Mucosa of descending colon (tissue), 3 donors: ENCODE measurements at regions not wholly inside any gene's neighbourhood (a gene's known extent, or its start where the extent isn't known, plus 50 kb on each side); places are given as distances from the start of the nearest gene placed in this dataset.
"Not testable (repeated sequence)": the region's sequence is repeated elsewhere in the genome, so short reads cannot be mapped to it uniquely, and the experiment has no call there.

Experiments
- ATAC-seq: fragments of 200-7000 bp; cut with Tn5 transposase; one replicate; pipeline ENCODE4 v1.9.1; 2020; ENCODE audit warnings: mild to moderate bottlenecking, moderate library complexity
- DNase-seq, 3 donors: peaks; one replicate each; pipeline ENCODE4 v3.0.0-alpha.2; 2020
- H3K36me3 ChIP-seq: fragments of 200-600 bp; one replicate; pipeline ENCODE4 v1.8.0; 2021; ENCODE audit warnings: low read depth, mild to moderate bottlenecking
- H3K4me1 ChIP-seq: fragments of 200-600 bp; one replicate; pipeline ENCODE4 v1.8.0; 2021; ENCODE audit warnings: low read depth, mild to moderate bottlenecking
- H3K4me3 ChIP-seq: fragments of 200-600 bp; one replicate; pipeline ENCODE4 v1.8.0; 2021; ENCODE audit warnings: mild to moderate bottlenecking
- H3K9me3 ChIP-seq: fragments of 200-600 bp; one replicate; pipeline ENCODE4 v1.8.0; 2021; ENCODE audit warnings: mild to moderate bottlenecking
- CTCF ChIP-seq: fragments of 200-600 bp; IDR thresholded peaks from one replicate; pipeline ENCODE4 v1.8.0; 2022; ENCODE audit warnings: antibody characterized with exemption, mild to moderate bottlenecking
- intact Hi-C, 2 donors: fragments of 100-400 bp; cut with DNase I in 1 of 2; cut with micrococcal nuclease in 1 of 2; formaldehyde crosslinking; loops; one replicate each; pipeline versions ENCODE4 v1.11.0 to v1.11.1; 2022; cut with DNase I, micrococcal nuclease
- donor health status: DM: no; HTN: no; CAD: no; lungs with moderate emphysema.
- donor health status: DM: no; HTN: no; CAD: no.
- donor health status: DM: no; HTN: yes; CAD: no.

- intact Hi-C loops, result no loop called here
- no peak overlapping the region for H3K4me3 ChIP-seq
- H3K9me3 ChIP-seq, result no peaks in the 10 kb centered on the region
- no peak for DNase-seq
- H3K36me3 ChIP-seq, result no peaks in the 10 kb centered on the region
- no peak for ATAC-seq
- TF ChIP-seq CTCF, result no peak
- H3K4me1 ChIP-seq, result no peaks in the 10 kb centered on the region
Measured at GRCh38 chrX:93868289-93868965, 194.4 kb downstream of the FAM133A start.

GRCh38 chrX:93874554-93874953, 200.5 kb downstream of the FAM133A start:
- intact Hi-C loops, result no loop called here
- no peak for ATAC-seq

GRCh38 chrX:93875621-93876282, 201.7 kb downstream of the FAM133A start:
- H3K36me3 ChIP-seq, result no peaks in the 10 kb centered on the region
- intact Hi-C loops, result no loop called here
- DNase-seq (no peak), ATAC-seq (no peak)
- no peaks in the 10 kb centered on the region for H3K9me3 ChIP-seq
- no peak overlapping the region for H3K4me3 ChIP-seq
- no peak for TF ChIP-seq CTCF
- no peaks in the 10 kb centered on the region for H3K4me1 ChIP-seq

More at GRCh38 chrX:93874554-93874953, 200.5 kb downstream of the FAM133A start:
- no peaks in the 10 kb centered on the region for H3K4me1 ChIP-seq
- H3K9me3 ChIP-seq, result no peaks in the 10 kb centered on the region
- no peak for TF ChIP-seq CTCF
- no peaks in the 10 kb centered on the region for H3K36me3 ChIP-seq
- H3K4me3 ChIP-seq, result no peak overlapping the region
- DNase-seq, result peak in 1 of 3 donors; percentile 21

- H3K4me3 ChIP-seq, H3K9me3 ChIP-seq, ATAC-seq, DNase-seq, intact Hi-C loops, H3K36me3 ChIP-seq, H3K4me1 ChIP-seq: not testable (repeated sequence)
Measured at GRCh38 chrX:93921041-93921440, 247.0 kb downstream of the FAM133A start.

GRCh38 chrX:93932471-93933220, 258.6 kb downstream of the FAM133A start:
- H3K4me3 ChIP-seq, result no peak overlapping the region
- no peaks in the 10 kb centered on the region for H3K36me3 ChIP-seq
- DNase-seq, result no peak
- H3K4me1 ChIP-seq, result no peaks in the 10 kb centered on the region
- ATAC-seq, result no peak
- H3K9me3 ChIP-seq, result no peaks in the 10 kb centered on the region
- TF ChIP-seq CTCF, result no peak
- intact Hi-C loops, result no loop called here

- Histone ChIP-seq H3K4me1 (no peaks in the 10 kb centered on the region), H3K9me3 (no peaks in the 10 kb centered on the region), H3K4me3 (no peak overlapping the region), H3K36me3 (no peaks in the 10 kb centered on the region)
- no peak for TF ChIP-seq CTCF
- ATAC-seq, result no peak
- intact Hi-C loops, result no loop called here
- no peak for DNase-seq
Measured at GRCh38 chrX:93977641-93978040, 303.6 kb downstream of the FAM133A start.
